ENCODE measurements at regions not wholly inside any gene's neighbourhood (a gene's known extent, or its start where the extent isn't known, plus 50 kb on each side); places are given as distances from the start of the nearest gene placed in this dataset.

GRCh38 chr13:110006304-110006703, 219.9 kb upstream of the IRS2 start:
- Histone ChIP-seq H3K27ac (no peak overlapping the region), H3K4me1 (no peaks in the 10 kb centered on the region), H3K4me3 (no peak overlapping the region), H3K36me3 (no peaks in the 10 kb centered on the region), H3K27me3 (no peaks in the 10 kb centered on the region), H3K9me3 (no peaks in the 10 kb centered on the region)
- no peak for TF ChIP-seq CTCF (IDR thresholded peaks at IDR 0.05)
- no peak for DNase-seq
- intact Hi-C loops (cut with DNase I; ENCODE audit: low total_unique reads), result no loop called here

GRCh38 chr13:110005563-110005962, 219.2 kb upstream of the IRS2 start:
- Histone ChIP-seq H3K27me3 (no peaks in the 10 kb centered on the region), H3K4me3 (no peak overlapping the region), H3K9me3 (no peaks in the 10 kb centered on the region), H3K36me3 (no peaks in the 10 kb centered on the region), H3K27ac (no peak overlapping the region), H3K4me1 (no peaks in the 10 kb centered on the region)
- intact Hi-C loops (cut with DNase I; ENCODE audit: low total_unique reads), result no loop called here
- DNase-seq, result no peak
- no peak for TF ChIP-seq CTCF (IDR thresholded peaks at IDR 0.05)

GRCh38 chr13:110004814-110005213, 218.4 kb upstream of the IRS2 start:
- DNase-seq, result no peak
- TF ChIP-seq CTCF (IDR thresholded peaks at IDR 0.05), result no peak
- peaks cover 0 to 3% (median 0%) of the 10 kb centered on the region in 4 donors for H3K4me1 ChIP-seq
- H3K27me3 ChIP-seq, result no peaks in the 10 kb centered on the region
- H3K4me3 ChIP-seq, result no peak overlapping the region
- H3K27ac ChIP-seq, result no peak overlapping the region
- no peaks in the 10 kb centered on the region for H3K9me3 ChIP-seq
- H3K36me3 ChIP-seq, result no peaks in the 10 kb centered on the region
- intact Hi-C loops (cut with DNase I; ENCODE audit: low total_unique reads), result no loop called here

- Histone ChIP-seq H3K4me1 (peaks cover 0 to 3% (median 0%) of the 10 kb centered on the region in 4 donors), H3K36me3 (no peaks in the 10 kb centered on the region), H3K27ac (no peak overlapping the region), H3K27me3 (no peaks in the 10 kb centered on the region), H3K9me3 (no peaks in the 10 kb centered on the region), H3K4me3 (no peak overlapping the region)
- DNase-seq, result no peak
- no peak for TF ChIP-seq CTCF (IDR thresholded peaks at IDR 0.05)
- intact Hi-C loops (cut with DNase I; ENCODE audit: low total_unique reads), result no loop called here
Measured at GRCh38 chr13:110001670-110002275, 215.4 kb upstream of the IRS2 start.

GRCh38 chr13:110000534-110001345, 214.4 kb upstream of the IRS2 start:
- DNase-seq, result no peak
- intact Hi-C loops (cut with DNase I; ENCODE audit: low total_unique reads), result no loop called here
- no peak for TF ChIP-seq CTCF (IDR thresholded peaks at IDR 0.05)
- no peak overlapping the region for H3K4me3 ChIP-seq
- peaks cover 0 to 3% (median 0%) of the 10 kb centered on the region in 4 donors for H3K4me1 ChIP-seq
- H3K27ac ChIP-seq, result no peak overlapping the region
- no peaks in the 10 kb centered on the region for H3K9me3 ChIP-seq
- no peaks in the 10 kb centered on the region for H3K27me3 ChIP-seq
- no peaks in the 10 kb centered on the region for H3K36me3 ChIP-seq
